ENCODE measurements at regions not wholly inside any gene's neighbourhood (a gene's known extent, or its start where the extent isn't known, plus 50 kb on each side); places are given as distances from the start of the nearest gene placed in this dataset.

DNA sequence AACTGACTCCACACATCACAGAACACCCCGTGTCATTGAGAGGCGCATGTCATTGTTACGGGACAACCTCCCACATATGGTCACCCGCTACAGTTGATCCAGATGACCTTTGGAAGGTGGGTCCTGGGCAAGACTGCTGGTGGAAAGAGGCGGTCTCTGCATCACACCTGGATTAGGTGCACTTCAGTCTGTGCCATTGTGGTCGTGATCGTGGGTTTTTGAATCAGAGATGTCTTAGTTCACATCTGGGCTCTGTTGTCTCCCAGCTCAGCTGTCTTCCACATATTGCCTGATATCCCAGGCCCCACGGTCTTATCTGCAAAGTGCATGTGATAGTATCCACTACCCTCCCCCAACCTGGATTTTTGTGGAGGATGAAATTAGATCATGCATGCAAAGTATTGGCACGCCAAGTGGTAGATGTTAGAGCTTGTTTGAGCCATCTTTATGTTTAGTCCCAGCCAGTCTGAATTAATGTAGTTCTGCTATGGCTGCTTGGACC, 208.7 kb upstream of the FOXN3 start:
- no peak for DNase-seq

DNA sequence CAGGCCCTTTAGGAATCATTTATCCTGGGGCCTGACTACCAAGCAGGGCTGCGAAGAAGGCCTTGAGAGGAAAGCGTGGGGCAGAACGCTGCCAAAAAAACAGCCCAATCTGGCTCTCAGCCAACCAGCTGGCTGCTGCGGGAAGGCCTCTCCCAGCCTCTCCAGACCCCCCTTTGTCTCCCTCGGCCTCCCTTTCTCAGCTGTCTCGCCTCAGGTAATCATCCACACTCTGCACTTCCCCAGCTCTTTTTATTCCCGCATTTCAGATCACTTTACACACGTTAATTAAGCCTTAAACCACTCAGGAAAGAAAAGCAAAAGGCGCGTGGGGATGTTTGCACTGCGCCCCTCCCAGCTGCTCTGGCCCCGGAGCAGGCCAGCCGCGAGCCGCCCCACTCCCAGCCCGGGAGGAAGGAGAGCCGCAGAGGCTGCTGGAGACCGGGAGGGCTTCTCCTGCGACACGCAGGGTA, 208.2 kb upstream of the FOXN3 start:
- DNase-seq, result no peak

DNA sequence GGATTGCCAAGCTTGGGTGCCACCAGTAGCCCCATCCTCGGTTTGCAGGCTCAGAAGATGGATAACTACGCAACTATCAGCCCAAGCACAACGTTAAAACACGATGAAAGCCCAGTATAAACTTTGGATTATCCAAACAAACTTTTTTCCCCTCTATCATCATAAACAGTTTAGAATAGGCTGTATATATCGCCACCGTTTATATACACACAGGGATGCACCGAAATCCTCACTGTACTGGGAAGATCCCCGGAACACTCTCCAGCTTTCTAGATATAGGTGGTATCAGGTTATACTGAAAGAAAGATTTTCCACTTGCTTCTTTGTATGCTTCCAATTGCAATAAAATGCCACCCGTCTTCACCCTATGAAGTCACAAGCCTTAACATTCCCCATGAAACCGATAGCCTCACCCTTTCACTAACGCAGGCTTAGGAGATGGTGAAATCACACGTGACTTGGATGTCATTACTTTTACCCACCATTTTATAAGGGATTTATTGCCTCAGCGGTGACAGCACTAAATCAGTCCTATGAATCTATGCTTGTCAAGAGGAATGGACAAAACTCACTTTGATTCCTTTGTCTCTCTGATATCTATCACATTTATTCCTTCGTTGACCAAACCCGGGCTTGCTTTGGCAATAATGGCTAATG, 207.6 kb upstream of the FOXN3 start:
- no peak for DNase-seq

DNA sequence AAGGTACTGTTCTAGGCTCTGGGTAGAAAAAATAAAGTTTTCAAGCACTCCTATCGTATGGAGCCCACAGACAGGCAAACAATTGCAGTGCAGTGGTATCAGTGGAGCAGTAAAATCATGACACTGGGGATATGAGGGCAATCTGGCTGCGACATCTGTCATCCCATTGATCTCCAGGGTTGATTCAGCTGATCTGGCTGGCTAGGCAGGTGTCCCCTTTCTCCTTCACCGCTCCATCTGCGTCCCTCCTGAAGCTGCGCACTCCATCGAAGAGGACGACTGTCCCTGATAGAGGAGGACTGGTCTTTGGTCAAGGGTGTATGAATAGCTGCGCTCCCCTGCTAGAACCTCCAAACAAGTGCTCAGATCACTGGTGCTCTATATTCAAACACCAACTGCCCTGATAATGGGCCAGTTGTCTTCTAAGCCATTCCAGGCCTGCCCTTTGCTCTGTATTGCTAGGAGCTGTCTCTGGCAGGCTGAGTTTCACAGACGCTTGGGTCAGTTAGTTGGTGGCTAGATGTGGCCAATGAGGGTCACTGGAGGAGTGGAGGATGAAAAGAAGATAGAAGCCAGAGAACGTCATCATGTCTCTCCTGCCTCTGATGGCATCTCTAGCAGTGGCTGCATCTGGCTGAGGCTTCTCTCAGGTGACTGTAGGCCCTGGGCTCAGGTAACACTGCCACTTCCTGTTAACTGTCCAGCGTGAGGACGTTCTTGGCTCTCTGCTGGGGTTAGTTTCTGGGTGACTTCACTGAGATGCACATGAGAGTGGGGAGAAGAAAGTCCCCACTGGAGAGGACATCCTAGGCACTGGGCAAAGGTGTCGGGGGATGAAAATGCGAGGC, 205.0 kb upstream of the FOXN3 start:
- DNase-seq, result no peak

DNA sequence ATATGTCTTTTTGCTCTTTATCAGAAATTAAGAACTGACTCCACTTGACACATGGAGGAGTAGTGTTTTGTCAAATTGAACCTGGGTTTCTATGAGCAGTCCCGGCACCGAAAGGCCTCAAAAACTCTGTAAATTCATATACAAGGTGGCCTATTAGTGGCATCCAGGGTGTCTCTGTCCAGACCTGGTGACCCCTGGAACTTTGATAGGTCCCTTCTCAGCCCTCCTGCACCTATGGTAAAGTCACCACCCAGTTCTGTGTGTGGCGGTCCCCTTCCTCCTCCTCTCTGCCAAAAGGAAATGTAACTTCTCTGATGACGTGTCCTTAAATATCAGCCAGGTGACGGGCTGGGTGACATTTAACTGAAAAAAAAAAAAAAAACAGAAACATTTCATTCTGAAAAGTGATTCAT, 204.0 kb upstream of the FOXN3 start:
- no peak for DNase-seq

DNA sequence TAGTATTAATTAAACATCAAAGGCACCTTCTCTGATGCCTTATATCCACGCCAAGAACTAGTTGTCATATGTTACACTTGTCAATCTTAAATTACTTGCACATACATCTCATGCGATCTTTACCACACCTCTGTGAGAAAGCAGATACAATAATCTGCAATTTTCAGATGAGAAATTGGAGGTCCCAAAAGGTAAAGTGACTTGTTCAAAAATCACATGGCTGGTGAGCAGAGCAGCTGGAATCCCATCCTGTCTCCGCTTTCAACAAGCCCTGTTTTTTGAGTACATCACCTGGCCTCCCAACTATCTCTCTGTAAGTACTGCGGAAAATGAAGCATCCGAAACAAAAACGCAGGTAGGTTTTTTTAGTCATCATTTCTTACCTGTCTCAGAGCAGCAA, 203.4 kb upstream of the FOXN3 start:
- DNase-seq, result no peak

DNA sequence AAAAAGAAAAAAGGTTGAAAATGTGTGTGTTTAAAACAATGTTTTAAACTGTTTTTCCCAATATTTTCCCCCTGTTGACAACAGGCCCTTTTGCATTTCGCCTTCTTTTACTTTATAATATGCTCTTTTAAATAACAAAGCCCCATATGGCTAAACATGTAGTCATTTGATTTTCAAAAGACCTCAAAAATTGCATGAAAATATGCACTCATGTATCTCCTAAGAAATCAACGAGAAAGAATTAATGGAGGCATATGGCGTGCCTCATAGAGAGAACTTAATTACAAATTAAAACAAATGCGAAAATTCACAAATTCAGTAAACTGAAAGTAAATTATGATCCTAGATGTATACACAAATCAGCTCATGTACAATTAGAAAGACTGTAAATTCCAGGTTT, 202.6 kb upstream of the FOXN3 start:
- DNase-seq, result peak in 1 of 2 experiments; percentile 39

DNA sequence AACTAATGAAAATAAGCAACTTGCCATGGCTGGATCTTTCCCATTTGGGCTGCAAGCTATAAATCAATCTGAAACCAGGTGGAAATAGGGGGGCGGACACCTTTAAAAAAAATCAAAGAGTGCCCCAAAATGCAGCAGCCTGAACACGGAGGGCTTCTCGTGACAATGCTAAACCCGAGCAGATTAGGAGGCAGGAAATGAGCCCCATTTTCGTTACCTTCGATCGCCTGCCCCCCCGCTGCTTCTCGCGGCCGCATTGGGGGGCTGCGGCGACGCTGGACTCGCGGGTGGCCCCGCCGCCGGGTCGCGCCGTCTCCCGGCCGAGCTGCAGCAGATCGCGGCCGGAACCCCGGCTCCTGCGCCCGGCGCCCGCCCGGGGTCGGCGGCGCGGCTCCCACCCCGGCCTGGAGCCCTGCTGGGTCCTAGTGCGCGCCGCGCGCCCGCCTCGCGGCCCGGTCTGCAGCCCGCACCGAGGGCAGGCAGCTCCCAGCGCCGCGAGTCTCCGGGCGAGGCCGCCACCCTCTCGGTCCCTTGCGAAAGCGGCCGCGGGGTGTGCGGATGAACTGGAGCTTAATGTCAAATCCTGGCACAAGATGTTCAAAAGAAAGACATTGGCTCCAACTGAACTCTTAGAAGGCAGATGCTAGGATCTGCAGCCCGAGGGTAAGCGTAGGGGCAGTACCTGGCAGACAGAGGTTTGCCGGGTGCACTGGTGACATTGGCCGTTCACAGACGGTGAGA, 201.9 kb upstream of the FOXN3 start:
- peak; percentile 44 to 71 for DNase-seq

DNA sequence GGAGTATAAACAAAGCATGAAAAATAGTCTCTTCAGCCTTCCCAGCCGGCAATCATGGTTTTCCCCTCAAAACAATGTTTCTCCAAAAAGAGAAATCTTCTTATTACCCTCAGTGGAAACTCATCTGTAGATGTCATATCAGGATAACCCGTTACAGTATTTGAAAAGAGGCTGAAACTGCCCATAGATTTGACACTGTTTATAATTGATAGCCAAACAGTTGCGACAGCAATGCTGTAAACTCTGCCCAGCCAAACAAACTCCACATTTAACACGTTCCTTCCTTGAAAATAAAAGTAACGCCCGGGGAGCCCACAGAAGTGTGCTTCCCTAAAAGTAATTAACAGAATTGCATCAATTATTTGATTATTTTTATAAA, 201.3 kb upstream of the FOXN3 start:
- DNase-seq, result peak in 1 of 2 experiments; percentile 9

DNA sequence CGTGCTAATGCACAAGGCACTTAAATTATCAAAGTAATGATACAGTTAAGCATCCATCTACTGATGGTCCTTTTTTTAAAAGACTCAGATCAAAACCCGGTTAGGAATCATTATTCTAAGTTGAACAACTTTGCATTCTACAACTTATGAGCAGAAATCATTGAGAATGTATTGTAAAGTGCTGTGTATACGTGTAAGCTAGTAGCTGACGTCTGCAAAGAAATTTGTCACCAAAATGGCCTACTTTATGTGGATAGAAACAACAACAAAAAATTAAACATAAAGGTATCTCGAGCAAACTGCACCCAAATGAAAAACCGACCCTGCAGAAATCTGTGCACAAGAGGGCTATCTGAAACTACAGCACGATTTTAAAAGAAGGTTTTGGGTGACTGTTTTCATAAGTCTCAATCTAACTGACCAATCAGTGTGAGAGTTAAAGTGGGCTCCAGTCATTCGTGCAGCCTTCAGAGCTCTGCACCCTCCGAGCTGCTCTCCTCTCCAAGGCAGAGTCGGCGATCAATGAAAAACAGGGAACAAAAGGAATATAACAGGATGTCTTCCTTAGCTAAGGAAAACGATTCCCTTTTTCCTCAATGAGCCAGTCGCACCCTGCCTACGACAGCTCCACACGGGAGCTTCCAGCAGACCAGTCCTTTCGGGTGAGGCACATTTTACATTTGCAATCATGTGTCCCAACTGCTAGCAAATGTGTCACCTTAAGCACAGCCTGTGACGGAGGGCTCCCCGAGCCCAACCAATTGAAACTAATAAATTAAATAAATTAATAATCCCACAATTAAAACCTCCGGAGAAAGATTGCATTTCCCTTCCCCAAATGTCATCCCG, 200.7 kb upstream of the FOXN3 start:
- DNase-seq, result peak in 1 of 2 experiments; percentile 27

DNA sequence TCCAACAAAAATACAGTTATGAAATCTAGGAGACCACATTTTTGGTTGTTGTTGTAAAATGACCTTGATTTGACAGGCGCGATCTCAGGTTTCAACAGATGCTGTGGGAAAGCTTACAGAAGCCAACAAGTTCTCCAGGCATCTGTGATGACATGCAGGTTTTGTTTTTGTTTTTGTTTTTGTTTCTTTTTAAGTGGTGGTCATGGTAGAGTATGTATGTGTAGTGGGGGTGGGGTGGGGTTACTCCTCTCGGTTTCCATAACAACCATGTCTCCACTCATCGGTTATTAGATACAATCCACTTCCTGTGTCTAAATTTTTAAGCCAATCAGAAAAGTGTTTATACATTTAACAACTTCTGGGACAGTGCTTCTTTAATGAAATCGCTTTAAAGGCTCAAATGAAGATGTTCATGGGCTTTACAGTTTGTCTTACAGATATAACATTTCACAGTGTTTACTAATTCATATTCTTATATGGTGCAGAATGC, 199.9 kb upstream of the FOXN3 start:
- peak; percentile 17 to 39 for DNase-seq

DNA sequence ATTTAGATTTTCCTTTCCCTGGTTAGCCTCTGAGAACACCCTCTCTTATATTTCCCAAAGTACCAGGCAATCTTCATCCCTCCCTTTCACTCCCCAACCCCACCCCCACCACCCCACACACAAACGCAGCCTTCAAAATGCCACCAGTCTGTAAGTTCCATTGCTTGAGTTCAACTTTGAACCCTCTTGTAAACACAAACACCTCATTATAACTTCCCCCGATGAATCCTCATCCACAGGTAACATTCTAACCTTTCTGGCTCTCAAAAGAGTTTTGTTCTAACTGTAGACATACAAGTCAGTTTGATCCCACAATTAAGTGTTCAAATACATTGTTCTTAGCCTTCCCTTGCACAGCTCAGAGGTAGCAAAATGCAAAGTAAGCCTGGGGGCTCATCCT, 199.4 kb upstream of the FOXN3 start:
- no peak for DNase-seq

DNA sequence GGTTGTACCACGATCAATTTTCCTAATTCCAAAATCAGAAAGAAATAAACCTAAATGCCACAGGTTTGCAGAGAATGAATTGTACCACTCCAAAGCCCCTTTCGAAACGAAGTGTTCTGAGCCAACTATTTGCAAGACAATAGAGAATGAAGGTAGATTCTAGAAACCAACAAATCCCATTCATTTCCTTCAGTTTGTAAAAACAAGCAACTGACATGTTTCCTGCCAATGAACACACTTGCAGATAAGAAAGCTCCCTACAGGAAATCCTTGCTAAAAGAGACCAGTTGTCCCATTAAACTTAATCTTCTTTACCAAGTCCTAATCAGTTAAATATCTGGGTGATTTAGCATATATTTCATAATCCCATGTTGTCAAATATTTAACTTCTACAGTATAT, 198.4 kb upstream of the FOXN3 start:
- DNase-seq, result no peak

DNA sequence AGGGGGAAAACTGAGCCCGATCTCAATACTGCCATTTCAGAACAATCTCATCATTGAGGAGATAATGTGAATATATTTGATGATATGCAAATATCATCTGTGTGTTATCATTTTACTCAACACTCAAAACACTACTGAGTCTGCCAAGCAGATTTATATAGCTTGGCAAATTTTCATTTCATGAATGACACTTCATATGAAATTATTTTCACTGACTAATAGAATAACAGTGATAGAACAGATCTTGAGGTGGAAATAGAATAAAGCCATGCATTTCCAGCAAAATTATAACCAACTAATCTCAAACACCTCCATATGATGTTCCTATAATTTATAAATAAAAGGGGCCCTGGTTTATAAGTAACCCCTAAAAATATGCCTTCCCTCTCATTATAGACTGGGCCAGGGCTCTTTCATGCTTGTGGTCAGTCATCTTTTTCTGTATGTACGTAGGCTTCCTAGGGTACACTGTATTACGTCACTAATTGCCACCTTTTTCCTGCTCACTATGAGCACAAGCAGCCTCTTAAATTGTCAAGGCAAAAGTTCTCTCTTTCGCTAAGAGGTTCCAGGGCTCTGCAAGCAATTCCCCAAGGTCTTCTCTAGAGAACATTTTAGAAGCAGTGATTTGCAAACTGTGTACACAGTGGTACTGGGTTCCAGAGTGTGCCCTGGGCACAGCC, 197.1 kb upstream of the FOXN3 start:
- peak; percentile 27 to 29 for DNase-seq

DNA sequence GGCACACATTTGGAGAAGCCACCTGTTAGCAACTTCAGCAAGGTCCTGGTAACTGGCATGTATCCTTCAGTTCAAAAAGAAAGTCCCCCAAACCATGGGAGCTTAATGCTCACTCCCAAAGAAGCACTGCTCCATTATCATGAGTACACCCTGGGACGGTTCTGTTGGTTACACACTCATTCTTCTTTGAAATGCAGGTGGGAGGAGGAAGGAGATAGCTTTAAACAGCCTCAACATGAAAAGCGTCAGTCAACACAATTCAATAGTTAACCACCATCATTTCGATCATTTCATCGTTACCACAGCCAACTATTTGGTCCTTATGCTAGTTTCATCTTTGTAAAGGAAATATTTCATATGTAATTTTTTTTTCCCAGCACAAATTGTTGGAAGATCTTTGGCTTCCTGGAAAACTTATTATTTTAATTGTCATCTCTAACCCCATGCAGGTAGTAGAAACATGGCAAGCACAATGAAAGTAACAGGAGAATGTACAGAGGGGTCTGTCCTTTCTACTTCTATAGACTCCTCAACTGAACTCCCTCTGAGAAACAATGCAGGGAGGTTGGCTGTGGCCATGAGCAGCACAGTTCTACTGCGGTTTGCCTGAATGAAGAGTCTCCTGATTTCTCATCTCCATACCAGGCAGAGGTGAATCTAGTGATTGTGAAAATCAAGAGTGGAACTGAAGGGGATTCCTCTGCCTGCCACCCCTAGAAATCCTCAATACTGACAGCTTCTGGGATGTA, 196.4 kb upstream of the FOXN3 start:
- no peak for DNase-seq

DNA sequence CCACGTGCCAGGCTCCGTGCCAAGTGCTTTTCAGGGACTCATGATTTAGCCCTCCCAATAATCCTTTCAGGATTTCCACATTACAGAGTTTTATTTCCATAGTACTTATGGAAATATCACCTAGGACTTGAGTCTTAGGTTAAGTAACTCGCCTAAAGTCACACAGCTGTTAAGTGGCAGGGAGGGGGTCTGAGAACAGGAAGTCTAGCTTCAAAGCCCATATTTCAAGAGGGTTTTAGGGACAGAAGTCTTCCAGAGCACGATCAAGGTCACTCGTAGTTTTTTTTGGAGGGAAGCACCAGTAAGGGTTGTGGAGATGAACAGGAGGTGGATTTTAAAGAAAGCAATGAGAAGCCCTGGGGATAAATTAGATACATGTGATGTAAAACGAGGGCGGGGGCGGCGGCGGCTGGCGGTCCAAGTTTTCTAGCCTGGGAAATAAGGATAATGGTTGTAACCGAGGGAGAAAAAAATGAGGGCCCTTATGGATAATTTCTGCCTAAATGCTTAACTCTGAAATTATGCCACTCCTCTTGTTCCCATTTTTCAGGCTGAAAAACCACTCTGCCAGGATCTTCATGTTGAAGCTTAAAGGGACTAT, 192.6 kb upstream of the FOXN3 start:
- DNase-seq, result no peak

DNA sequence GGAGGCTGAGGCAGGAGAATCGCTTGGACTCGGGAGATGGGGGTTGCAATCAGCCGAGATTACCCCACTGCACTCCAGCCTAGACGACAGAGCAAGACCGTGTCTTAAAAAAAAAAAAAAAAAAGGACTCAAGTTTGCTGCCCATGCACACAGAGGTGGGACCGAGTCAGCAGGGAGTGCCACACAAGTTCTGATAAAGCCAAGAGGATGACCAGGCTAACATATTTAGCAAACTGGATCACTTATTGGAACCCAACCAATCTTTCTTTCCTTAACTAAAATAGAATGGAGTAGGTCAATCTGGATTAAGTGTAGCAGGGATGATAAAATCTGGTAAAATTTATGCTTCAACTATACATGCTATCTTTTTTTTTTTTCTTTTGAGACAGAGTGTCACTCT, 190.4 kb upstream of the FOXN3 start:
- no peak for DNase-seq

DNA sequence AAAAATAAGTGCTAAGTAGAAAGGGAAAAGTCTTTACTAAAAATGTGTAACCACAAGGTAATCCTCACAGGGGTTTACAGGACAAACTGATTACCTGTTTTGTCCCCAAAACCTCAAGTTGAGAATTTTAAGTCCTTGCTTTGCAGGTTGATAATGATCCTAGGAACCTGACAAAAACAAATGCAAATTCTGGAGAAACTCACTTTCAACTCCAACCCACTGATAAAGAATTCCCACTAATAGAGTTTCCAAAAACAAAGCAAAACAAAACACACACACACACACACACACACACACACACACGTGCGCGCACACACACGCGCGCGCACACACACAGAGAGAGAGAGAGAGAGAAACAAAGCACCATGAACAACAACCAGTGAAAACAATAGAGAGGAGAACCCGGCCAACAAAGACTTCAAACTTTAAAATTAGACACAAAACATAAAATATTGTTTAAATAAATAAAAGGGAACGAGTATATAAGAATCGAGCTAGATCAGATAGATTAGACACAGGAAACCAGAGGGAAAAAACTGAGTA, 187.0 kb upstream of the FOXN3 start:
- DNase-seq, result no peak

DNA sequence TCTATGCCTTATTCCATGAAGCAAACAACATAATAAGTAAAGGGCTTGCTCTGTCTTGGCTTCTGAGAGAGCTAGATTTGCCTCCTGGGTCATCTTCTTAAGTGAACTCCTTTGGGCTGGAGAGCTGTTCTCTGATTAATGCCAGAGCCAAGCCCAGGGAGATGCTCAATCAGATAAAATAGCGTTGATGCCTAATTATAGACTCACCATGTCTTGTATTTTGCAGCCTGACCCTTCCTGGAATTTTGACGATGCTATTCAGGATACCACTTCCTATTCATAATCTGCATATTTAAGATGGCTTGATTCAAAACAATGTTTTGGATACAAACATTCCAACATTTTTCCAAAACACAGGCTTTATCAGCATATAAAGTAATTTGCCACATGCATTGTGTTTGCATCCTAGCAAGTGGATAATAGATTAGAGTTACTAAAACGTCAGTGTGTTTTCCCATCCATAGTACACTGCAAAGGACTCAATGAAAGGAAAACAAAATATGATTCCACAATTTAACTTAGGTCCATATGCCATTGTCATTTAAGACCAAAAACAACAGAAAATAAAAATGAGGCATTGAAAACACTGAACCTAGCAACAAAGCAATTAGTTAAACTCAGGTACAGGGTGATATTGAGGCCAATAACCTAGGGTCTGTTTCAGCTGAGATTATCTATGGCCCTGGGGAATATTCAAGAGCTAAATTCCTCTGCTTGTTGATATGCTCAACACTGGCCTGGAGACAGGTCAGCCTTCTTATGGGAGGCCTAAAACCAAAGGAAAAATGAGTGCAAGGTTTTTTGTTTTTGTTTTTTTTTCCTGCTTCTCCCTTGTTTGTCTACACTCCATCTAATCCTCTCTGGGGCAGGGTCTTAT, 184.2 kb upstream of the FOXN3 start:
- no peak for DNase-seq
